Type B pancreatic cell (in vitro differentiated cells): ENCODE measurements at regions not wholly inside any gene's neighbourhood (a gene's known extent, or its start where the extent isn't known, plus 50 kb on each side); places are given as distances from the start of the nearest gene placed in this dataset.
"Not testable (repeated sequence)": the region's sequence is repeated elsewhere in the genome, so short reads cannot be mapped to it uniquely, and the experiment has no call there.

ENCODE experiments used
- DNase-seq: peaks from one replicate; pipeline ENCODE4 v3.0.0; 2021; ENCODE audit warnings: mixed read lengths; ENCODE audit not compliant: unreplicated experiment; ENCODE audit errors: extremely low spot score
- H3K27ac Mint-ChIP-seq: 2 replicates; pipeline ENCODE4 v1.8.0; 2021; ENCODE audit warnings: mild to moderate bottlenecking, mixed read lengths
- H3K27me3 Mint-ChIP-seq: 2 replicates; pipeline ENCODE4 v1.8.0; 2021; ENCODE audit warnings: mixed read lengths
- H3K36me3 Mint-ChIP-seq: 2 replicates; pipeline ENCODE4 v1.8.0; 2021; ENCODE audit warnings: mixed read lengths
- H3K4me1 Mint-ChIP-seq: one replicate; pipeline ENCODE4 v1.8.0; 2021; ENCODE audit warnings: mixed read lengths; ENCODE audit not compliant: unreplicated experiment
- H3K4me3 Mint-ChIP-seq: 2 replicates; pipeline ENCODE4 v1.8.0; 2021; ENCODE audit warnings: mild to moderate bottlenecking, mixed read lengths
- H3K9me3 Mint-ChIP-seq: 2 replicates; pipeline ENCODE4 v1.8.0; 2021; ENCODE audit warnings: mixed read lengths
- CTCF ChIP-seq: fragments of 200-600 bp; sonication (generic); conservative IDR thresholded peaks from 2 replicates; pipeline ENCODE4 v1.5.0; 2021; ENCODE audit warnings: antibody characterized with exemption, mild to moderate bottlenecking

- no peak overlapping the region for H3K4me3 Mint-ChIP-seq
- no peak for TF ChIP-seq CTCF
- no peaks in the 10 kb centered on the region for H3K9me3 Mint-ChIP-seq
- no peaks in the 10 kb centered on the region for H3K36me3 Mint-ChIP-seq
- no peak for DNase-seq
- no peaks in the 10 kb centered on the region for H3K4me1 Mint-ChIP-seq
- no peaks in the 10 kb centered on the region for H3K27me3 Mint-ChIP-seq
- no peak overlapping the region for H3K27ac Mint-ChIP-seq
These were observed 71.6 kb upstream of the TEX13D start for GRCh38 chrX:124260845-124261244.

GRCh38 chrX:124263743-124264142 lies 68.7 kb upstream of the TEX13D start:
- no peak for DNase-seq
- H3K9me3 Mint-ChIP-seq: no peaks in the 10 kb centered on the region
- no peak overlapping the region for H3K27ac Mint-ChIP-seq
- H3K4me1 Mint-ChIP-seq: no peaks in the 10 kb centered on the region
- no peak for TF ChIP-seq CTCF
- H3K27me3 Mint-ChIP-seq: no peaks in the 10 kb centered on the region
- H3K36me3 Mint-ChIP-seq: no peaks in the 10 kb centered on the region
- no peak overlapping the region for H3K4me3 Mint-ChIP-seq

- Mint-ChIP-seq H3K36me3 (no peaks in the 10 kb centered on the region), H3K27ac (no peak overlapping the region), H3K27me3 (no peaks in the 10 kb centered on the region), H3K9me3 (no peaks in the 10 kb centered on the region), H3K4me3 (no peak overlapping the region), H3K4me1 (no peaks in the 10 kb centered on the region)
- DNase-seq: no peak
- TF ChIP-seq CTCF: no peak
These were observed 64.4 kb upstream of the TEX13D start for GRCh38 chrX:124268099-124268498.

- no peak overlapping the region for H3K4me3 Mint-ChIP-seq
These were observed 62.6 kb upstream of the TEX13D start for GRCh38 chrX:124269881-124270280.

GRCh38 chrX:124271599-124271998 lies 60.9 kb upstream of the TEX13D start:
- not testable (repeated sequence) for H3K36me3 Mint-ChIP-seq, H3K9me3 Mint-ChIP-seq, DNase-seq, H3K4me3 Mint-ChIP-seq, H3K27ac Mint-ChIP-seq, H3K4me1 Mint-ChIP-seq, H3K27me3 Mint-ChIP-seq

More at GRCh38 chrX:124269881-124270280, 62.6 kb upstream of the TEX13D start:
- no peak for TF ChIP-seq CTCF
- Mint-ChIP-seq H3K27me3 (no peaks in the 10 kb centered on the region), H3K4me1 (no peaks in the 10 kb centered on the region), H3K27ac (no peak overlapping the region), H3K9me3 (no peaks in the 10 kb centered on the region), H3K36me3 (no peaks in the 10 kb centered on the region)
- DNase-seq: no peak

GRCh38 chrX:124272370-124272982 lies 60.0 kb upstream of the TEX13D start:
- H3K4me3 Mint-ChIP-seq: no peak overlapping the region
- no peak overlapping the region for H3K27ac Mint-ChIP-seq
- no peaks in the 10 kb centered on the region for H3K36me3 Mint-ChIP-seq
- H3K4me1 Mint-ChIP-seq: no peaks in the 10 kb centered on the region
- DNase-seq: no peak
- no peaks in the 10 kb centered on the region for H3K9me3 Mint-ChIP-seq
- no peaks in the 10 kb centered on the region for H3K27me3 Mint-ChIP-seq
- no peak for TF ChIP-seq CTCF
